ENCODE measurements at regions not wholly inside any gene's neighbourhood (a gene's known extent, or its start where the extent isn't known, plus 50 kb on each side); places are given as distances from the start of the nearest gene placed in this dataset.

DNA sequence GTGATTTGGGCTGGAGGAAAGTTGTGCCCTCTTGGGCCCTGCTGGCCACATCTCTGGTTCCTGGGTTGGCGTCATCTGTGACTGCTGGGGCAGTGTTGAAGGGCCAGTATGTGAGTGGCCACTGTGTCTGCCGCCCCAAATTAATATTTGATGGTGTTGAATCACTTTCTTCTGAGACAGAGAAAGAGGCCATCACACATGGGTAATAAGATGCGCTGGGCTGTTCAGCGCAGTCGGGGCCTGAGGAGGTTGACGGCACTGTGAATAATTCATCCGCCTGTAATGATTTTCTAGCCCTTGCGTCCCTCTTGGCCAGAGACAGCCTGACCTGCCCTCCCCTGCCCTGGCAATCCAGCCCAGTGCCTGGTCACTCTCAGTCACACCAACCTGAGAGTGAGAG, 56.2 kb upstream of the BEGAIN start:
- no peak for TF ChIP-seq FOXP2 (optimal IDR thresholded peaks at IDR 0.05; ENCODE audit: borderline replicate concordance, extremely low read depth, extremely low read length, insufficient read depth)

DNA sequence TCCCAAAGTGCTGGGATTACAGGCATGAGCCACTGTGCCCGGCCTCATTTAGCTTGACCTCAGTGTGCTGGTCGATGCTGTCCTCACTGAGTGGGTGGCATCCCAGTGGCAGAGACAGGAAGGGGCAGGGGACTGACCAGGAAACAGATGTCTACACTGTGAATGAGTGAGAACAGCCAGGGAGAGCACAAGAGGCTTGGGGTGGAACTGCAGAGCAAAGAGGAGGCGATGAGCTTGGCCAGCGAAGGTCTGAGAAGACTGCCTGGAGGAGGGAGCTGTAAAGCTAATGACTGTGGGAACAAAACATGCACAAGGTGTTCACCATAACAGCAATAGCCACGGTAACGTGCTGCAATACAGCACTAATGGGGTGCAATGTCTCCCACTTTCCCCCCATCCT, 57.2 kb upstream of the BEGAIN start:
- TF ChIP-seq SIN3A (IDR thresholded peaks at IDR 0.05; ENCODE audit: borderline replicate concordance, insufficient read depth, low read length) = no peak
- TF ChIP-seq POLR2AphosphoS5 (IDR thresholded peaks at IDR 0.05; ENCODE audit: low read depth, low read length) = no peak
- no peak for TF ChIP-seq TAF1 (IDR thresholded peaks at IDR 0.05; ENCODE audit: borderline replicate concordance, insufficient read depth, low read length)
- TF ChIP-seq FOXP2 (optimal IDR thresholded peaks at IDR 0.05; ENCODE audit: borderline replicate concordance, extremely low read depth, extremely low read length, insufficient read depth) = no peak
- TF ChIP-seq, protein P1, sequence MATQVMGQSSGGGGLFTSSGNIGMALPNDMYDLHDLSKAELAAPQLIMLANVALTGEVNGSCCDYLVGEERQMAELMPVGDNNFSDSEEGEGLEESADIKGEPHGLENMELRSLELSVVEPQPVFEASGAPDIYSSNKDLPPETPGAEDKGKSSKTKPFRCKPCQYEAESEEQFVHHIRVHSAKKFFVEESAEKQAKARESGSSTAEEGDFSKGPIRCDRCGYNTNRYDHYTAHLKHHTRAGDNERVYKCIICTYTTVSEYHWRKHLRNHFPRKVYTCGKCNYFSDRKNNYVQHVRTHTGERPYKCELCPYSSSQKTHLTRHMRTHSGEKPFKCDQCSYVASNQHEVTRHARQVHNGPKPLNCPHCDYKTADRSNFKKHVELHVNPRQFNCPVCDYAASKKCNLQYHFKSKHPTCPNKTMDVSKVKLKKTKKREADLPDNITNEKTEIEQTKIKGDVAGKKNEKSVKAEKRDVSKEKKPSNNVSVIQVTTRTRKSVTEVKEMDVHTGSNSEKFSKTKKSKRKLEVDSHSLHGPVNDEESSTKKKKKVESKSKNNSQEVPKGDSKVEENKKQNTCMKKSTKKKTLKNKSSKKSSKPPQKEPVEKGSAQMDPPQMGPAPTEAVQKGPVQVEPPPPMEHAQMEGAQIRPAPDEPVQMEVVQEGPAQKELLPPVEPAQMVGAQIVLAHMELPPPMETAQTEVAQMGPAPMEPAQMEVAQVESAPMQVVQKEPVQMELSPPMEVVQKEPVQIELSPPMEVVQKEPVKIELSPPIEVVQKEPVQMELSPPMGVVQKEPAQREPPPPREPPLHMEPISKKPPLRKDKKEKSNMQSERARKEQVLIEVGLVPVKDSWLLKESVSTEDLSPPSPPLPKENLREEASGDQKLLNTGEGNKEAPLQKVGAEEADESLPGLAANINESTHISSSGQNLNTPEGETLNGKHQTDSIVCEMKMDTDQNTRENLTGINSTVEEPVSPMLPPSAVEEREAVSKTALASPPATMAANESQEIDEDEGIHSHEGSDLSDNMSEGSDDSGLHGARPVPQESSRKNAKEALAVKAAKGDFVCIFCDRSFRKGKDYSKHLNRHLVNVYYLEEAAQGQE (IDR thresholded peaks at IDR 0.05; ENCODE audit: insufficient read depth in 1 of 2, low read depth in 2 of 2, low read length in 2 of 2) = no peak

DNA sequence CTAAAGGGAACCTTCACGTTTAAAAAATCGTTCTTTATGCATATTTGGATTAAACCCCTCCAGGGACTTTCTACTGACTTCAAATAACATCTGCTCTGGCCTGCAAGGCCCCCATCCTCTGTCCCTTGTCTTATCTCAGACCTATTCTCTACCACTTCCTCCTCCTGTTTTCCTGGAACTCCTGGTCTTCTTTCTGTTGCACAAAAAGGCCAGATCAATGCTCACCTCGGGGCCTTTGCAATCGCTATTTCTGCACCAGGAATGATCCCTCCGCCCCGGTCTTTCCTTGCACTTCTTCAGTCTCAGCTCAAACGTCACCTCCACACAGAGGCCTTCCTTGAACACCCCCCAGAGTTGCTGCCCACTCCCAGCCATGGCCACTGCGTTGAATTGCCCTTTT, 57.6 kb upstream of the BEGAIN start:
- TF ChIP-seq FOXP2 (optimal IDR thresholded peaks at IDR 0.05; ENCODE audit: borderline replicate concordance, extremely low read depth, extremely low read length, insufficient read depth) = no peak
- TF ChIP-seq, protein P1 (IDR thresholded peaks at IDR 0.05; ENCODE audit: insufficient read depth in 1 of 2, low read depth in 2 of 2, low read length in 2 of 2) = no peak
- TF ChIP-seq TAF1 (IDR thresholded peaks at IDR 0.05; ENCODE audit: borderline replicate concordance, insufficient read depth, low read length) = no peak
- TF ChIP-seq POLR2AphosphoS5 (IDR thresholded peaks at IDR 0.05; ENCODE audit: low read depth, low read length) = no peak
- no peak for TF ChIP-seq SIN3A (IDR thresholded peaks at IDR 0.05; ENCODE audit: borderline replicate concordance, insufficient read depth, low read length)

- TF ChIP-seq SIN3A (IDR thresholded peaks at IDR 0.05; ENCODE audit: borderline replicate concordance, insufficient read depth, low read length) (no peak), POLR2AphosphoS5 (IDR thresholded peaks at IDR 0.05; ENCODE audit: low read depth, low read length) (no peak), FOXP2 (optimal IDR thresholded peaks at IDR 0.05; ENCODE audit: borderline replicate concordance, extremely low read depth, extremely low read length, insufficient read depth) (no peak), TAF1 (IDR thresholded peaks at IDR 0.05; ENCODE audit: borderline replicate concordance, insufficient read depth, low read length) (no peak)
- TF ChIP-seq, protein P1 (IDR thresholded peaks at IDR 0.05; ENCODE audit: insufficient read depth in 1 of 2, low read depth in 2 of 2, low read length in 2 of 2) = no peak
Observed at GRCh38 chr14:100645196-100645981, 58.2 kb upstream of the BEGAIN start.

DNA sequence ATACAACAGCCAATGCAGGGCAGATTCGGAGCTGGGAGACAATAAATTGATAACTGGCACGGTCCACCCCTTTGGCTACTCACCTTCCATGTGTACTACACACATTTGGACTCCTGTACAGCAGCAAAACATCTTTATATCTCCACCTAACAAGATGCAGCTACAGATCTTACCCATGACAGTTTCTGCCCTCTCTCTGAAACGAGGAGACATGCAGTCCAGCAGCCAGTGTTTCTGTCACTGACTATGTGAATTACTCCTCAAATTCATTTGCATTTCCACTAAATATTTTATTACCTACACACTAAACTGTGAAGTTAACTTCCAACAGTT, 58.7 kb upstream of the BEGAIN start:
- TF ChIP-seq SIN3A (IDR thresholded peaks at IDR 0.05; ENCODE audit: borderline replicate concordance, insufficient read depth, low read length) (no peak), POLR2AphosphoS5 (IDR thresholded peaks at IDR 0.05; ENCODE audit: low read depth, low read length) (no peak), TAF1 (IDR thresholded peaks at IDR 0.05; ENCODE audit: borderline replicate concordance, insufficient read depth, low read length) (no peak), FOXP2 (optimal IDR thresholded peaks at IDR 0.05; ENCODE audit: borderline replicate concordance, extremely low read depth, extremely low read length, insufficient read depth) (no peak)
- TF ChIP-seq, protein P1 (IDR thresholded peaks at IDR 0.05; ENCODE audit: insufficient read depth in 1 of 2, low read depth in 2 of 2, low read length in 2 of 2) = no peak

Measured in PFSK-1 (cell line).